ENCODE measurements at regions not wholly inside any gene's neighbourhood (a gene's known extent, or its start where the extent isn't known, plus 50 kb on each side); places are given as distances from the start of the nearest gene placed in this dataset.
A peak's percentile ranks its signal among the peaks of the same experiment; 100 is the strongest.

DNA sequence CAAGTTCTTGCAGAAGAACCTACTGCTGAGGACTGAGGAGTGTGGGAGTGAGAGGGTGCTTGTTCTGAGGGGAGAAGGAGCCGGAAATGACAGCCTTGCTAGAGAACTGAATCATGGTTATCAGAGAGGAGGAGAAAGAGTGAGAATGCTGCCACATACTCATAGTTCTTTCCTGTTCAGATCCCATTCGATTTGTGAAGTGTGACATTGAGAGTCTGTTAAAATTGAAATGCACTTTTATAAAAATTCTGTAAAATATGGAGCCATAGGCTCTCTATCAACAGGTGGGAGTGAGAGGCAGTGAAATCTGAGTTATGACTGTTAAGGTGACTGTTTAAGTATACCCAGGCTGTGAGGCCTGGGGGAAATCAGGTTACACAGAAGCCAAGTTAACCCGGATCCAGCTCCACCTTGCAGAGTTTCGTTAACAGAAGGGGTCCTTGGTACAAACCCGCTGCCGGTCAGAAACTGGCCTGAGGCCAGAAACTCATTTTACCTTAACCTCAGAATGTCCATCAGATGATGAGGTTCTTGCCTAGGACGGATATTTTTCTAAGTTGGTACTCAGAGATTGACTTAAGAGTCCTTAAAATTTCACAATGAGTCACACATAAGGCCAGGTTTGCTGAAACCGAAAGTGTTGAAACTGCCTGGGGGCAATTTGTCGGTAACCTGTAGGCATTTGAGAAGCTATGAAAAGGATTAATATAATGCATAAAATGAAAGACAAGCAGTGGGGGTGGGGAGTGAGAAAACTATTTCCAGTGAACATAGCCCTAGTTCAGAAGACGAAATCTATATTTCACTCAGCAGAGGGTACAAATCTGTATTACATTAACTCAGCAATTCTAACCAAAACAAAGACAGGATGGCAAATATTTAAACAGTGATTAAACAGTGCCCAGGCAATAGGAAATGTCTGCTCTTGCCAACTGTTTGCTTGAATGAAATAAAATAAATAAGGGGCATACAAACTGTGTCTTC is 350.5 kb downstream of the KCNRG start:
- DNase-seq (peak in 28 of 35 experiments; percentile 7 to 65 (median 20)), ATAC-seq (replicated peaks in 1 of 4) (peak; percentile 78 to 83 (median 80))
- Mint-ChIP-seq H3K27ac (peak overlapping the region; percentile 89 to 99), H3K4me1 (peaks cover 29 to 57% (median 37%) of the 10 kb centered on the region in 3 donors), H3K9me3 (no peaks in the 10 kb centered on the region), H3K4me3 (peak overlapping the region; percentile 36 to 83 (median 44)), H3K36me3 (no peaks in the 10 kb centered on the region), H3K27me3 (peaks cover 0 to 7% of the 10 kb centered on the region in 2 donors)
- POLR2A ChIA-PET = interaction anchor here in 1 of 2 donors (0.5 kb wide), 1 partner anchor 440 kb away, joined by 5 read pairs; no protein-coding TSS in a partner anchor
- Histone ChIP-seq H3K36me3 (ENCODE audit: control insufficient read depth in 2 of 2, extremely low read depth in 1 of 2, insufficient read depth in 1 of 2, low read length in 1 of 2) (no peaks in the 10 kb centered on the region), H3K9me3 (no peaks in the 10 kb centered on the region), H3K4me1 (ENCODE audit: control insufficient read depth in 1 of 2, extremely low read depth in 1 of 2, insufficient read depth in 2 of 2, low read length in 2 of 2) (peaks cover 0 to 30% of the 10 kb centered on the region in 2 experiments), H3K27ac (ENCODE audit: low read length) (peak overlapping the region; percentile 79), H3K27me3 (replicated peaks in 1 of 2; ENCODE audit: control insufficient read depth in 2 of 2, extremely low read depth in 1 of 2, insufficient read depth in 2 of 2, low read length in 1 of 2) (no peaks in the 10 kb centered on the region), H3K4me3 (ENCODE audit: control insufficient read depth in 1 of 2, extremely low read depth in 1 of 2, low read length in 1 of 2) (peak overlapping the region in 1 of 2 donors; percentile 0)
- 20% methylated on average over 2 of the region's 10 CpGs for WGBS (ENCODE audit: insufficient coverage)
- CTCF ChIA-PET = interaction anchor here in 1 of 2 donors (0.6 to 1.0 kb wide), 3 partner anchors 21 to 444 kb away, joined by 3 to 5 read pairs (median 3); no protein-coding TSS in a partner anchor

DNA sequence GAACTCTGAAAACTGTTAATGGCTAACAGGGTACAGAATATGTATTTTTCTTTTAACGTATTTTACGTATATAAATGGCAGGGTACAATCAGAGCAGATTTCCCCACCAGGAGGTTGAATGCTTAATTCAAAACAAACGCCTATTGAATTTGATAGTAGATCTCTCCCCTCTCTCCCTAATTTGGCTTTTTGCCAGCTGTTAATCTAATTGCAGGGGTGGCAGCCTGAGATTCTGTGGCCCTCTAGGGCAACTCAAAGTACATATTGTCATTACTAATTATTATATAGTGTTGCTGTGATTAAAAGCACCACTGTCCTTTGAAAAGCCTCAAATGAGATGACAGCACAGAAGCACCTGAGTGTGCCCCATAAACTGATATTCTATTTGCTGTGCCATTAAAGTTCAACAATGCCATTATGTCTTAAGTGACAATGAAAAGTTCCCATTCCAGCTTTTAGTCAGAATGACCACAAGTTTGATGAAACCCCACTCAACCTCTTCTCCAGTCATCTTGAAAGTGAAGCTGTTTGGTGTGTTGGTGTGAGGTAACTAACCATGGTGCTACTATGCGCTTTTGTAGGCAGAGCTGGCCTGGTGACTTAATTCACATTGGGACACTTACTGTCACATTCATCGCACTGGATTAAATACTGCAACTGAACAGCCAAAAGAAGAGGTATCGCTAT is 351.4 kb downstream of the KCNRG start:
- Mint-ChIP-seq H3K27me3 (peaks cover 3 to 13% of the 10 kb centered on the region in 2 donors), H3K4me3 (peak overlapping the region; percentile 36 to 83 (median 44)), H3K36me3 (no peaks in the 10 kb centered on the region), H3K9me3 (no peaks in the 10 kb centered on the region), H3K27ac (peak overlapping the region; percentile 89 to 99), H3K4me1 (peaks cover 20 to 51% (median 28%) of the 10 kb centered on the region in 3 donors)
- no peak overlapping the region for H3K4me3 ChIP-seq (ENCODE audit: control insufficient read depth in 1 of 2, extremely low read depth in 1 of 2, low read length in 1 of 2)
- no peaks in the 10 kb centered on the region for H3K27me3 ChIP-seq (replicated peaks in 1 of 2; ENCODE audit: control insufficient read depth in 2 of 2, extremely low read depth in 1 of 2, insufficient read depth in 2 of 2, low read length in 1 of 2)
- peak overlapping the region; percentile 79 for H3K27ac ChIP-seq (ENCODE audit: low read length)
- peak in 2 of 35 experiments; percentile 4 to 45 for DNase-seq
- WGBS (ENCODE audit: insufficient coverage) = no CpG with 5 or more reads among the region's 6 CpGs
- ChIA-PET CTCF (interaction anchor here in 1 of 2 donors (0.6 to 1.0 kb wide), 4 partner anchors 20 to 444 kb away, joined by 3 to 5 read pairs (median 3); no protein-coding TSS in a partner anchor), POLR2A (interaction anchor here in 1 of 2 donors (0.6 kb wide), 1 partner anchor 260 kb away, joined by 3 read pairs; no protein-coding TSS in a partner anchor)
- H3K36me3 ChIP-seq (ENCODE audit: control insufficient read depth in 2 of 2, extremely low read depth in 1 of 2, insufficient read depth in 1 of 2, low read length in 1 of 2) = no peaks in the 10 kb centered on the region
- no peaks in the 10 kb centered on the region for H3K9me3 ChIP-seq
- H3K4me1 ChIP-seq (ENCODE audit: control insufficient read depth in 1 of 2, extremely low read depth in 1 of 2, insufficient read depth in 2 of 2, low read length in 2 of 2) = peaks cover 0 to 27% of the 10 kb centered on the region in 2 experiments
- ATAC-seq (replicated peaks in 1 of 4) = no peak

DNA sequence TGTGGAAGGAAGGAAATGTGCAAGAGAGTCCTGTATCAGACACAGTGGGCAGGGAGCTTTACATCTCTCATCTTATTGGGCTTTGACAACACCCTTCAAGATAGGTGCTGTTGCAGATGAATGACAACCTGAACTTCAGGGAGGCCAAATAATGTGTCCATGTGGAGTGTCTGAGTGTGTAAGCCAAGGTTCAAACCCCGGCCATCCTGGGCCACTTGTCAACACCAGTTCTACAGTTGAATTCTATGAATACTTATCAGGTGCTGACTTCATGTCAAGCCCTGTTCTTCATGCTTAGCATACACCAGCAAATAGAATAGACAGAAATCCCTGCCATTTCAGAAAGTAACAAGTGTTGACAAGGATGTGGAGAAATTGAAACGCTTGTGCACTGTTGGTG is 354.4 kb downstream of the KCNRG start:
- no CpG with 5 or more reads among the region's 2 CpGs for WGBS (ENCODE audit: insufficient coverage)
- Mint-ChIP-seq H3K4me3 (no peak overlapping the region), H3K9me3 (no peaks in the 10 kb centered on the region), H3K27me3 (peaks cover 4 to 16% of the 10 kb centered on the region in 2 donors), H3K4me1 (peaks cover 19 to 40% (median 27%) of the 10 kb centered on the region in 3 donors), H3K27ac (no peak overlapping the region), H3K36me3 (no peaks in the 10 kb centered on the region)
- Histone ChIP-seq H3K4me3 (ENCODE audit: control insufficient read depth in 1 of 2, extremely low read depth in 1 of 2, low read length in 1 of 2) (no peak overlapping the region), H3K27me3 (replicated peaks in 1 of 2; ENCODE audit: control insufficient read depth in 2 of 2, extremely low read depth in 1 of 2, insufficient read depth in 2 of 2, low read length in 1 of 2) (no peaks in the 10 kb centered on the region), H3K36me3 (ENCODE audit: control insufficient read depth in 2 of 2, extremely low read depth in 1 of 2, insufficient read depth in 1 of 2, low read length in 1 of 2) (no peaks in the 10 kb centered on the region), H3K9me3 (no peaks in the 10 kb centered on the region), H3K27ac (ENCODE audit: low read length) (no peak overlapping the region), H3K4me1 (ENCODE audit: control insufficient read depth in 1 of 2, extremely low read depth in 1 of 2, insufficient read depth in 2 of 2, low read length in 2 of 2) (peaks cover 0 to 25% of the 10 kb centered on the region in 2 experiments)
- DNase-seq = no peak
- POLR2A ChIA-PET = no interaction called here
- ATAC-seq (replicated peaks in 1 of 4) = no peak
- CTCF ChIA-PET = no interaction called here

DNA sequence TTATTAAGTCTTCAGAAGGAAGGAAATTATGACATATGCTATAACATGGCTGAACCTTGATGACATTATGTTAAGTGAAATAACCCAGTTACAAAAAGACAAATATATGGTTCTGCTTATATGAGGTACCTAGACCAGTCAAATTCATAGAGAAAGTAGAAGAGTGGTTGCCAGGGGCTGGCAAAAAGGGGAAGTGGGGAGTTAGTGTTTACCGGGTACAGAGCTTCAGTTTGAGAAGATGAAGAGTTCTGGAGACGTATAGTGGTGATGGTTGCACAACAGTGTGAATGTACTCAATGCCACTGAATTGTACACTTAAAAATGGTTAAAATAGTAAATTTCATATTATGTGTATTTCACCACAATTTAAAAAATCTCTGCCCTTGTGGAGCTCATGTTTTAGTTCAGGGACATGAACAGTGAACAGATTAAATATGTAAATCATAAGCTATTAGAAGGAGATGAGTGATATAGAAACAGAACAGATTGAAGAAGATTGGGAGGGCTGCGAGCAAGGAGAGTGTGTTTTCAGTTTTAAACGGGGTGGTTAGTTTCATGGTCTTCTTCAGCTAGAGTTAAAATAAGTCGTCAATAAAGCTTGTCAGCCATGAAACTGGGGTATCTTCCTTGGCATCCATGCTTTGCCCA is 355.2 kb downstream of the KCNRG start:
- 32% methylated on average over 3 of the region's 5 CpGs for WGBS (ENCODE audit: insufficient coverage)
- no peak for ATAC-seq (replicated peaks in 1 of 4)
- no peaks in the 10 kb centered on the region for H3K36me3 Mint-ChIP-seq
- Histone ChIP-seq H3K27me3 (replicated peaks in 1 of 2; ENCODE audit: control insufficient read depth in 2 of 2, extremely low read depth in 1 of 2, insufficient read depth in 2 of 2, low read length in 1 of 2) (no peaks in the 10 kb centered on the region), H3K36me3 (ENCODE audit: control insufficient read depth in 2 of 2, extremely low read depth in 1 of 2, insufficient read depth in 1 of 2, low read length in 1 of 2) (no peaks in the 10 kb centered on the region), H3K9me3 (no peaks in the 10 kb centered on the region), H3K27ac (ENCODE audit: low read length) (no peak overlapping the region), H3K4me1 (ENCODE audit: control insufficient read depth in 1 of 2, extremely low read depth in 1 of 2, insufficient read depth in 2 of 2, low read length in 2 of 2) (peaks cover 0 to 20% of the 10 kb centered on the region in 2 experiments), H3K4me3 (ENCODE audit: control insufficient read depth in 1 of 2, extremely low read depth in 1 of 2, low read length in 1 of 2) (no peak overlapping the region)
- peaks cover 12 to 32% (median 19%) of the 10 kb centered on the region in 3 donors for H3K4me1 Mint-ChIP-seq
- H3K4me3 Mint-ChIP-seq = no peak overlapping the region
- no peak overlapping the region for H3K27ac Mint-ChIP-seq
- no peak for DNase-seq
- ChIA-PET CTCF (no interaction called here), POLR2A (no interaction called here)
- no peaks in the 10 kb centered on the region for H3K9me3 Mint-ChIP-seq
- H3K27me3 Mint-ChIP-seq = peaks cover 4 to 16% of the 10 kb centered on the region in 2 donors

DNA sequence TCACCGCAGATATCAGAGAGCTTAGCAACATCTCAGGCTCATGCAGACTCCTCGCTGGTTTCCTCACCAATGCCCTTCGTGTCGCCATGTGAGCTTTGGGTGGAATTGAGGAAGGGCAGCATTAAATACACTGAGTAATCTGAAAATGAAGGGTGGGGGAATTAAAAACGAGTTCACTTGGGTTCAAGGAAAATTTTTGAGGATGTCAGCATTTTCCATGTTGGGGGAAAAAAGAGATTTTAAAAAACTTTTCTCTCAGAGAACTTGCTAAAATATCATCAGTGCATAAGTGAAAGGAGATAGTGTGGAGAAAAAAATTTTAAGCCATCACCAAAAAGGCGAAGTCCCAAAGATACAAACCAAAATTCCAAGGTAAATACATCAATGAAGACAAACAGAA is 359.3 kb downstream of the KCNRG start:
- no peaks in the 10 kb centered on the region for H3K36me3 Mint-ChIP-seq
- Histone ChIP-seq H3K4me3 (ENCODE audit: control insufficient read depth in 1 of 2, extremely low read depth in 1 of 2, low read length in 1 of 2) (no peak overlapping the region), H3K36me3 (ENCODE audit: control insufficient read depth in 2 of 2, extremely low read depth in 1 of 2, insufficient read depth in 1 of 2, low read length in 1 of 2) (no peaks in the 10 kb centered on the region), H3K27ac (ENCODE audit: low read length) (no peak overlapping the region), H3K4me1 (ENCODE audit: control insufficient read depth in 1 of 2, extremely low read depth in 1 of 2, insufficient read depth in 2 of 2, low read length in 2 of 2) (peaks cover 0 to 8% of the 10 kb centered on the region in 2 experiments), H3K9me3 (no peaks in the 10 kb centered on the region), H3K27me3 (replicated peaks in 1 of 2; ENCODE audit: control insufficient read depth in 2 of 2, extremely low read depth in 1 of 2, insufficient read depth in 2 of 2, low read length in 1 of 2) (no peaks in the 10 kb centered on the region)
- no peaks in the 10 kb centered on the region for H3K9me3 Mint-ChIP-seq
- peaks cover 7 to 16% of the 10 kb centered on the region in 2 donors for H3K27me3 Mint-ChIP-seq
- DNase-seq (no peak), ATAC-seq (replicated peaks in 1 of 4) (no peak)
- H3K4me1 Mint-ChIP-seq = peaks cover 8 to 21% (median 11%) of the 10 kb centered on the region in 3 donors
- ChIA-PET POLR2A (no interaction called here), CTCF (no interaction called here)
- H3K4me3 Mint-ChIP-seq = no peak overlapping the region
- H3K27ac Mint-ChIP-seq = no peak overlapping the region
- 100% methylated on average over 4 of the region's 6 CpGs for WGBS (ENCODE audit: insufficient coverage)

Measured in T-cell (primary cell).